GM18505 (cell line): ENCODE measurements at regions not wholly inside any gene's neighbourhood (a gene's known extent, or its start where the extent isn't known, plus 50 kb on each side); places are given as distances from the start of the nearest gene placed in this dataset.
"Not testable (repeated sequence)": the region's sequence is repeated elsewhere in the genome, so short reads cannot be mapped to it uniquely, and the experiment has no call there.

Experiments used
- ATAC-seq: cut with Tn5 transposase; IDR thresholded peaks from one replicate; pipeline ENCODE4 v1.9.1; 2021; ENCODE audit not compliant: unreplicated experiment
- POLR2A ChIP-seq: IDR thresholded peaks from 4 replicates; pipeline ENCODE4 v1.6.1; 2011; ENCODE audit warnings: borderline replicate concordance; ENCODE audit not compliant: insufficient read depth, insufficient read length; ENCODE audit errors: extremely low read depth

DNA sequence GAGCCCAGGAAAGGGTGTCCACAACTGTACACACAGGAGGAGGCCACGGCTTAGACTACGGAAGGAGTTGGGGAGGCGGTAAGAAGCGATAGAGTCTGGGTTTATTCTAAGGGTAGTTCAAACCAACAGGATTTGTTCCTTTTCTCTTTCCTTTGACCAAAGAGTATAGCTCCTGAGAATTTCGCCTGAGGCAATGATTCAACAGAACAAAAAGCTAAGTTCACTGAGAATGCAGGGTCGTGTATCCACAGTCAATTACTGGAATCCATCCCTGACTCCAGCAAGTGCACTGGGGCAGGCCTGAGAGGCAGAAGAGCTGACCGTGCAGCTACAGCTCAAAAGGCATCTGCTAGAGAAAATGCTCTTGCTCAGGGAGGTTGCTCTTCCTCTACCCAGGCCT, 140.9 kb downstream of the TFCP2L1 start:
- no peak for TF ChIP-seq POLR2A
- ATAC-seq, result no peak

- no peak for TF ChIP-seq POLR2A
- ATAC-seq, result no peak
Measured at GRCh38 chr2:121146630-121147029, 138.4 kb downstream of the TFCP2L1 start.

DNA sequence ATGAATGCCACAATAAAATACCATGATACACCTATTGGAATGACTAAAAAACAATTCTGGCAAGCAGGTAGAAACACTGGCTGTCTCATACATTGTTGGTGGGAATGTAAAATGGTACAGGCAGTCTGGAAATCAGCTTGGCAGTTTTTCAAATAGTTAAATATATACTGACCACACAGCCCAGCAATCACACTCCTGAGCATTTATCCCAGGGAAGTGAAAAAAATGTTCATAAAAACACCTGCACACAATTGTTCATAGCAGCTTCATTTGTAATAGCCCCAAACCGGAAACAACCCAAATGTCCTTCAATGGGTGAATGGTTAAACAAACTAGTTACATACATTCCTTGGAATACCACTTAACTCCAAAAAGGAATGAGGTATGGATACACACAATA, 137.2 kb downstream of the TFCP2L1 start:
- ATAC-seq, result no peak
- TF ChIP-seq POLR2A, result no peak

- ATAC-seq, result no peak
- TF ChIP-seq POLR2A, result no peak
Measured at GRCh38 chr2:121148481-121148880, 136.5 kb downstream of the TFCP2L1 start.

GRCh38 chr2:121149384-121149783, 135.6 kb downstream of the TFCP2L1 start:
- no peak for TF ChIP-seq POLR2A
- ATAC-seq, result no peak

GRCh38 chr2:121150126-121150525, 134.9 kb downstream of the TFCP2L1 start:
- no peak for TF ChIP-seq POLR2A
- ATAC-seq, result no peak

DNA sequence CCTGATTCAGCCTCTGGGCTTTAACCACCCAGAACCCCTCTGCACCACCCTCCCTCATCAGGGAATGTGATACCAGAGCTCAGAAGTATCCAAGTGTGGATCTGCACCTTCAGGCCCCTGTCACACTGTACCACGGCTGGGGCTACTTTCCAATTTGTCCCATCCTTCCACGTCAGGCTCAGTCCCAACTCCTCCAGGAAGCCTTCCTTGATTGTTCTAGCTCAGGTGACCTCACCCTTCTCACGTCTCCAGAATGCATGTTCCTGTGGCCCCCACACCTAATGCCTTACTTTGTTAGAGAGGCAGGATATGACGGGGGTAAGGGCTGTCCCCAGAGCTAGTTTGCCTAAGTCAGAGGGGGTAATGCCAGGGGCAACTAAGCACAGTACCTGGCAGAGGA, 134.3 kb downstream of the TFCP2L1 start:
- no peak for ATAC-seq
- TF ChIP-seq POLR2A, result no peak

- no peak for ATAC-seq
Measured at GRCh38 chr2:121151311-121152109, 133.5 kb downstream of the TFCP2L1 start.

GRCh38 chr2:121152861-121153260, 132.1 kb downstream of the TFCP2L1 start:
- TF ChIP-seq POLR2A, result no peak
- ATAC-seq, result no peak

More at GRCh38 chr2:121151311-121152109, 133.5 kb downstream of the TFCP2L1 start:
- TF ChIP-seq POLR2A, result no peak

DNA sequence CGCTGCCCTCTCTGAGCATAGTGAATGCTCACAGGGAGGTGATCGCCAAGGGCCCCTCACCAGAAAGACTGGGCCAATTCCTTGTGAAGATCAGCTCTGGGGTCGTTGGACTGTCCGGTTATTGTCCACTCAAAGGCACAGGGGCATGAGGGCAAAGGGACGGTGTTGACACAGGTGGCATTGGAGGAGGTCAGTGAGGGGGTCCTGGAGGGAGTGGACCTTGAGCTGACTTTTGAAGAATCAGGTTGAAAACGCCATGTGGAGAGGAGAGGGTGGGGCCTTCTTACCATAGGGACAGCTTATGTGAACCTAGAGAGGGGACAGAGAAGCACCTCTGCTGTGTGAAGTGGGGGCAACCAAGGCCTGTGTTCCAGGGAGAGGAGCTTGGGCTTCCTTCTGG, 131.5 kb downstream of the TFCP2L1 start:
- no peak for TF ChIP-seq POLR2A

DNA sequence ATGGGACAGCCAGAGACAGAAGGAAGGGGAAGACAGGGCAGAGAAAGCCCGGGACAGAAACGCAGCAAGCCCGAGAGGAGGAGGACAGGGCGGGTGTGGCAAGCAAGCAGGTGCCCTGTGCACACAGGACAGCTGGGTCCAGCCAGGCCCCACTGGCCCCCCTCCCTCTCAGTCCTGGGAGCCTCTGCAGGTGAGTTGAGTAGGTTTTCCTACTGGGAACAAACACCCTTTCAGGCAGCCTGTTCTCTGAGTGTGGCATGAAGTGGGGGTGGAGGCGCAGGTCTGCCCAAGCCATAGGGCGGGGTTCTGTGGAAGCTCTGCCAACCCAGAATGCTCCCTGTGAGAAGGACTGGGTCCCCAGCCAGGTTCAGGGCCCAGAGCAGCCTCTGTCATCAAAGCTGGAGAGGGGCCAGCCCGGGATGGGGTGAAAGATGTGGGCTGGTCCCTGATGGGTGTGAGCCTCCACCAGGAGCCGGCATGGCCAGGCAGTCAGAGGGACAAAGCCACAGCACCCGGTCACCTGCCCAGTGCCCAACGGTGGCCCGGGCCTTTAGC, 129.4 kb downstream of the TFCP2L1 start:
- TF ChIP-seq POLR2A, result no peak
- no peak for ATAC-seq

More for the DNA sequence above, 131.5 kb downstream of the TFCP2L1 start:
- ATAC-seq, result no peak

DNA sequence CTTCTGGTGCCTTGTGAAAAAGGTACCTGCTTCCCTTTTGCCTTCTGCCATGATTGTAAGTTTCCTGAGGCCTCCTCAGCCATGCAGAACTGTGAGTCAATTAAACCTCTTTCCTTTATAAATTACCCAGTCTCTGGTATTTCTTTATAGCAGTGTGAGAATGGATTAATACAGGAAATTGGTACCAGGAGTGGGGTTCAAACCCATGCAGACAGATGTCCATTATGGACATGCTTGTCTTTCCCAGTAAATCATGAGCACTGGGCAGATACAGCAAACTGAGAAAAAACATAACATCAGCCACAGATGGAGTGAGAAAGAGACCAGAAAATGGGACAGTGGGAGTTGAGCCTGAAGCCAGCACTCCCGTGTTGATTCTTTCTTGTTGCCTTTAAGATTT, 127.5 kb downstream of the TFCP2L1 start:
- ATAC-seq, result not testable (repeated sequence)

- no peak for TF ChIP-seq POLR2A
Measured at GRCh38 chr2:121159291-121160071, 125.5 kb downstream of the TFCP2L1 start.

GRCh38 chr2:121160366-121160765, 124.6 kb downstream of the TFCP2L1 start:
- no peak for ATAC-seq

More at GRCh38 chr2:121159291-121160071, 125.5 kb downstream of the TFCP2L1 start:
- ATAC-seq, result no peak

DNA sequence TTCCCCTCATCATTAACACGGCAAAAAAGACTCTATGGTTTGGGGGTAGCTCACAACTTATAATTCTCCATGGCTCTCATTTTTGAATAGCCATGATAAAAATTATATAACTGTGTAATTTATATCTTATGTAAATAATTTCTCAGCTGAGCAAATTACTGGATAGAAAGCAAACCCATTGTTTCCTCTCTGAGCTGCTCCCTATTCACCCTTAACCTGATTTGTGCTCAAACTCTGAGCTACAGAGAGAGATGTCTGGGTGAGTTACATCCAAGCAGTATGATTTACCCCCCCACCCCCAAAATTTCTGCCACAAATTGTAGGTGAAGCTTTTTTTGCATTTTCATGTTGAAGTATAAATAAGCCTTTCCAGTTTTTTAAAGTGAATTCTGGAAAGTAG, 123.7 kb downstream of the TFCP2L1 start:
- no peak for ATAC-seq
- TF ChIP-seq POLR2A, result no peak

More at GRCh38 chr2:121160366-121160765, 124.6 kb downstream of the TFCP2L1 start:
- TF ChIP-seq POLR2A, result no peak

- no peak for TF ChIP-seq POLR2A
- ATAC-seq, result no peak
Measured at GRCh38 chr2:121162893-121163292, 122.1 kb downstream of the TFCP2L1 start.
